NCI-H146 treated with DMSO at 0.1 percent for 48 hours (cell line): ENCODE measurements at regions not wholly inside any gene's neighbourhood (a gene's known extent, or its start where the extent isn't known, plus 50 kb on each side); places are given as distances from the start of the nearest gene placed in this dataset.
"Not testable (repeated sequence)": the region's sequence is repeated elsewhere in the genome, so short reads cannot be mapped to it uniquely, and the experiment has no call there.

Experiments
- DNase-seq: peaks from one replicate; lab custom pipeline; 2025; ENCODE audit not compliant: unreplicated experiment; lab: John Stamatoyannopoulos, UW

DNA sequence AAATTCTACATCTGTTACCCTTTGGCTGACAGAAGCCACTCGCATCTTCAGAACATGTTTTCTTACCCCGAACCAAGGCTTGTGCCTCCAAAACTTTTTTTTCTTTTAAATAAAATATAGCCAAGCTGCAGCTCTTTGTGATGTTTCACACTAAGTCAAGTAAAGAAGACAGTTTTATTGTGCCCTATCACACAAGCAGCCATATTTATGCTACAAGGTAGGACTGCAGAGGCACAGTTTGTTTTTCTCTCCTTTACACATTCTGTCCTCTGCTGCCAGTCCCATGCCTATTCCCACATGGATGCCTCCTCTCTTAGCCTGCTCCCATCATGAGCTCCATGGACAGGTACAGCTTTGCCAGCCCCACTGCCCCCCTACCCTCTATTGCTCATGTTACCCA, 219.6 kb upstream of the THUMPD2 start:
- no peak for DNase-seq

DNA sequence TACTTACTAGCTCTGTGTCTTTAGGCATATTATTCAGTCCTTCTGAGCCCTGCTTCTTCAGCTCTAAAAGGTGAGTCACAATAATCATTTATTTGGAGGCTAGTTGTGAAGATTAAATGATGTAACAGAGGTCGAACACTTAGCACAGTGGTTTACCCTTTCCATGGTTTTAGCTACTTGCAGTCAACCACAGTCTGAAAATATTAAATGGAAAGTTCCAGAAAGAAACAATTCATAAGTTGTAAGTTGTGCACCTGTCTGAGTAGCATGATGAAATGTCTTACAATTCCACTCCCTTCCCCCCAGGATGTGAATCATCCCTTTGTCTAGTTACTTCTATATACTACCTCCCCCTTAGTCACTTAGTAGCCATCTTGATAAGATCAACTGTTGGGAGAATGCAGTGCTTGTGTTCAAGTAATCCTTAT, 217.6 kb upstream of the THUMPD2 start:
- DNase-seq = no peak

DNA sequence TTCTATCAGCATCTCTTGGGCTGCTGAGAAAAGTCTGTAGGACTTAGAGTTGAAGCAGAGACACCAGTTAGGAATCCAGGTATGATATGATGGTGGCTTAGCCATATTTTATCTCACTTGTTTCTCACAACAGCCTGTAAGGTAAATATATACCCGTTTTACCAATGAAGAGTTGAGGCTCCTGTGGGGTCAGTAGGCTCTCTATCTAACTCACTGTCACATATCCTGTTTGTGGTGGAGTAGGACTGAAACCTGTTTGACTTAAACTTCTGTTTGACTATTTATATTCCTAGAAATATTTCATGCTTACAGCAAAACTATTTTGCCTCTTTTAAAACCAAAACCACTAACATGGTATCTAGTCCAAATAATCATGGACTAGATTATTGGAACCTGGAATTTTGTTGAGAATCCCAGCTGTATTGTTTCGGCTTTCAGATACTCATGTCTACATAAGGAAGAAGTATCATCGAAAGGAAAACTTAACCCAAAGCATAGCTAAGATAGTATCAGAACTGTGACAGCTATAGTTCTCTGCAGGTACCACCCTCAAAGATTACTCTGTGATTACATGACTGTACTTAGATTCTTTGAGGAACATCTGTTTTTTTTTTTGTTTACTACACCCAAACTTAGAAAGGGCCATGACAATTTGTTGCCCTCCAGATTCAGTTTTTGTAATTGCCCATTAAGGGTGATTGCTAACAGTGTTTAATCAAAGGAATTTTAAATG, 216.1 kb upstream of the THUMPD2 start:
- DNase-seq = no peak

DNA sequence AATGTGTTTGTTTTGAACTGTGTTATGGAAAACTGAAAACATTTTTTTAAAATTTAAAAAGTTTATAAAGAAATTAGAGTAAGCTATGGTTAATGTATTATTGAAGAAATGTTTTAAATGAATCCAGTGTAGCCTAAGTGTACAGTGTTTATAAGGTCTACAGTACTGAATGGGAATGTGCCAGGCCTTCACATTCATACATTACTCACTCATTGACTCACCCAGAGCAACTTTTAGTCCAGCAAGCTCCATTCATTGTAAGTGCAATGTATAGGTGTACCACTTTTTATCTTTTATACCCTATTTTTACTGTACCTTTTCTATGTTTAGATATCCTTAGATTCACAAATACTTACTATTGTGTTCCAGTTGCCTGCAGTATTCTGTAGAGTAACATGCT, 215.1 kb upstream of the THUMPD2 start:
- DNase-seq = no peak

DNA sequence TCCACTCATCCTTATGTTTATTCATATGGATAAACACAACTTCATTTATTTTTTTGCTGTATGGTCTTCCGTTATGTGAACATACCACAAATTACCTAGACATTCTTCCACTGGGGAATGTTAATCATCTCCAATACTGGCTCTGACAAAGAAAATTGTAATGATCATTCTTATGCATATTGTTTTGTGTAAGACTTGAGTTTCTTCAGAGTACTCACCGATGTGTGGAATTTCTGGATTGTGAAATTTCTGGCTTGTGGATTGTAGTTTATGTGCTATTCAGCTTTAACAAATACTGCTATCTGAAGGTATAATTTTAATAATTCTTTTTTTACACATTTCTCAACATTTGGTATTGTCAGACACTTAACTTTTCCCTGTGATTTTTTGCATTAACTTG, 212.2 kb upstream of the THUMPD2 start:
- no peak for DNase-seq

DNA sequence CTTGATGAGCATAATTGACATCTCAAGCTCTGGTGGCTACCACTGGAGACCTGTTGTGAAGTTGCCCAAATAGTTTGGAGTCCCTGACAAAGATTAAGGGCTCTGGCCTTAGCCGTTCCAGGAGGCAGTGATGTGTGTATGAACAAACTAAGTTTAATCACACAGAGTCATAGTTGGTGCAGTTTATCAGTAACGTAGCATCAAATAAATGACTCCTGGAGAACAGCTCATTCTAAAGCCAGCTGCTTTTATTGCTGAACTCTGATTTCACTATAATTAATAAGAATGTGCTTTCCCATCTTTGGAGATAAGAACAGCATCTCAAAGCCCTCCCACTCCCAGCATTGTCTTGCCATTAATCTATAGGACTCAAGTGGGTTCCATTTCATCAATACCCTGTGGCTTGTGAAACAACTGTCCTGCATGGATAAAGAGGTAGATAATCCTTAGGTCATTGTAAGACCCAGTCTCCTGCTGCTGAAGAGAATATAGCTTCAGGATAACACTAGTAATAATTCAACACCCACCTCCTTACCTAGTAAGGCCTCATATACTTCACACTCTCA, 211.4 kb upstream of the THUMPD2 start:
- no peak for DNase-seq

DNA sequence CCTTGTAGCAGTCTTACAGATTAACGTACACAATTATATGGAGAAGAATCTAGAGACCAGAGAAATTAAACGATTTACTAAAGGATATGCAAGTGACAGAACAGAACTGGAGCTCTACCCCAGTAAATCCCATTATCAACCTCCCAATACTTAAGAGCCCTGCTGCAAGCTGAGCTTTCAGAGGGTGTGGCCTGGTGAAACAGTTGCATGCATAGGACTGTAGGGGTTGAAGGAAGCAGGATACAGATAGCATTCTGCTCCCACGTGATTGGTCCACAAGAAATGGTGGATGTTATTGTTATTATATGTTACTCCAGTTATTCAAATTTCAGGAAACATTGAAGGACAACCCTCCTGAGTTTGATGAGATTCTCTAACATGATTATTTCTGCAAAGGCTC, 210.8 kb upstream of the THUMPD2 start:
- no peak for DNase-seq

DNA sequence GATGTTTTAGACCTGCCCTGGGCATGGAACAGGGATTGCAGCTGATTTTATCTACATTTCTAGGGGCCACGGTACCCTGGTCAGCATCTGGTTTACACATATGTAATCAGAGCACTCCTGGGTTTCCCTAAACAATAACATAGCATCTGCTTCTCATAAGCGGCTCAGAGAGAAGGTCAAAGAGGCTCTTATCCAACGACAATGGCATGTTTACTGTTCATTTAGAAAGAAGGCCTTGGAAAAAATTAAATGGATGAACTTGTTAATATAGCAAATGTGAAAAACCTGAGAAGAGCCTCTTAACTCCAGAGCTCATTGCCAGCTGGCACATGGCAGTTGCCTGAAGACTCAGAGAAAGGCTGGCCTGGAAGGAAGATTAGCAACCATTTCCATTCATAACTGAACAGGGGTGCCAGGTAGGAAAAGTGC, 202.8 kb upstream of the THUMPD2 start:
- DNase-seq = no peak

DNA sequence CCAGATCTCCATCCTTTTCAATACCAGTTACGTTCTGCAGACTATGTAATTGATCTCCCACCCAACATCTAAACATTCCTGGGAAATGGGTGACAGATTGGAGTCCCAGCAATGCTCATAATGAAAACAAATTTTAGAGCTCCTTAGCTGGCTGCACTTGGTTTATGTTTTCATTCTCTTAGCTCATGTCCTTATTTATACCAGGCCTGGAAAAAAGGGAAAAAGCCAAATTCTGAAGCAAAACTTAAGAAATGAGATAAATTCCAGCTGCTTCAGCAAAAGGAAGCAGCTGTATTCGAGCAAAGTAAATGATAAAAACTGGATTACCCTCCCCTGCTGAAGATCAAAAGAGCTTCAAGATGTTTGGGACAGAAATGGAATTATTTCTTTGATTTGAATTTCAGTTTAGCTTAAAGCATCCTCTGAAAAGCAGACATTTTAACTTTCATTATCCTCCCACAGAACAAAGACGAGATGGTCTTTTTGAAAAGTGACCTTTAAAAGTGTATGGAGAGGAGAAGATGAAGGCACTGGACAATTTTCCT, 196.5 kb upstream of the THUMPD2 start:
- DNase-seq = no peak

DNA sequence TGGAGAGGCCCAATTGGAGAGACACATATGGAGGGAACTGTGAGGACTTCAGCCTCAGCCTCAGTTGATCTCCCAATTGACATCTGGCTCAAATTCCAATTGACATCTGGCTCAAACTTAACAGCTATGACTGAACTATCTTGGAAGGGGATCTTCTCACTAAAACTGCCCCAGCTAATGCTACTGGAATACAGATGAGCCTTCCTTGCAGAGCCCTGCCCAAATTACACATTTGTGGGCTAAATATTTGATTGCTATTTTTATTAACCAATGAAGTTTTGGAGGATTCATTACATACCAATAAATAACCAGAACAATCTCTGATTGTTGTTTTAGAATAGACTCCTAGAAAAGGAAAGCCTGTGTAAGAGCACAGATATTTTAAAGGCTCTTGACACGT, 189.0 kb upstream of the THUMPD2 start:
- no peak for DNase-seq

DNA sequence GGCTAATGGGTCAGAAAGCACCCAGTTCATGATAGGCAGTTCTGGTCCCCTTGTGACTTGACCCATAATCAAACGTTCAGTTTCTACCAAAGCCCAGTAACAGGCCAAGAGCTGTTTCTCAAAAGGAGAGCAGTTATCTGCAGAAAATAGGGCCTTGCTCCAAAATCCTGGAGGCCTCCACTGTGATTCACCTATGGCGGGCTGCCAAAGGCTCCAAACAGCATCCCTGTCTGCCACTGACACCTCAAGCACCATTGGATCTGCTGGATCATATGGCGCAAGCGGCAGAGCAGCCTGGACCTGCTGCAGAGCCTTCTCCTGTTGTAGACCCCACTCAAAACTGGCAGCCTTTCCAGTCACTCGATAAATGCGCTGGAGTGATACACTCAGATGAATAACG, 181.6 kb upstream of the THUMPD2 start:
- DNase-seq = not testable (repeated sequence)

DNA sequence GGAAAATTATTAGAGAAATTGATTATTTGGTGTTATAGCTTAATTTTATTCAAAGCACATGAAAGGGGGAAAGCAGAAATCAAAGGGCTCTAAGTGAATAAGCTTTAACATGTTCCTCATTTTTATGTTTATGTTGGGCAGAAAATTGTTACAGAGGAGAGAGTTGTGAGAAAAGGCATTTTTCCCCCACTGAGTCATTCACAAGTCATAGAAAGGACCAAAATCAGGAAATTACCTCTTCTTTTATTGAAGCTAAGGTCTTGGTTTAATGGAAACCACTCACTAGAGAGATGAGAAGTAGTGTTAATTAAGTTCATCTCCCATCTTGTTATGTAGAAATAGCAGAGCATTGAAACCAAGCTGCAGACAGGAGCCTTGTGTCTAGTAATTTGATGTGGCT, 175.3 kb upstream of the THUMPD2 start:
- DNase-seq = no peak

DNA sequence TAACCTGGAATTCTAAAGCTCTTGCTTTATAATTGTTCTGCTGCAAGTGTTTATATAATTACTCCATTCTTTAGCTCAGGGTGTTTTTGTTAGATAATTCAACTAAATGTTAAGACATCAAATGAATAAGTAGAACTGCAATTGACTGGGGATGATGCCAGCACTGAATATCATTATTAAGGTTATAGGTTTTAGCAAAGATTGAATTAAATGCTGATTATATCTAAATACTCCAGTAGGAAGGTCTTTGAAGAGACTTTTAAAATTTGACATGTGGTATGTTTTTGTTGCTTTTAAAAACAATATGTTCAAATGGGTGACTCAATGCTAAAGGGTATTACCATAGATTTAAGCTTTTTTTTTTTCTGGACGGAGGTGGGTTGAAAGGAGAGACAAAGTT, 170.1 kb upstream of the THUMPD2 start:
- DNase-seq = no peak

DNA sequence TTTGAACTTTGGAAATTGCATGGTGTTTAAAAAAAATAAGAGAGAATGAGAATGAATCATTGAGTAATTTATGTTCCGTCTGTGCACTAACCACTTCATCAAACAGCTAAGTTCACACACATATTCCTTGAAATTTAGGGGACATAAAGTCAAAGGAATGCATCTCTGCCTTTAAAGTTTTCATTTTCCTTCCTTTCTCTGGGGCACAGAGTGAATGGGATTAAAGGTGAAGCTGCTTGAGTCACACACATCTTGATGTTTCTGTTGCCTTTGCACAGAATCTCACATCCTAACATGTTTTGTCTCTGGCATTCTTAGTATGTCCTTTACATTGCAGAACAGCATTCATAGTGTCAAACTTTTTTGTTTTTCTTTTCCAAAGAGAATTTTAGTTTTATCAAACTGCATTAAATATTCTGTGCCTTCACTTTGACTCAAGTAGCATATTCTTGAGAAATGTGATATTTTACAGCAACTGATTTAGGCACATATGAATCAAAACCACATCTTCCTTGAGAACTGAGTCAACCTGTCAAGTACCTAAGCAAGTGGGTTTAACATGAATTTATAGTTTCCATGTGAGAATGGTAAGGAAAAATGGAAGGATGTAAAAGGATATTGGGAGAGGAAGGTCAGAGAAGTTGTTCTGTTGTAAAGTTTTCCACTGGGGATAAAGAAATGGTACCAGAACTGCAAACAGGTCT, 169.1 kb upstream of the THUMPD2 start:
- DNase-seq = no peak

DNA sequence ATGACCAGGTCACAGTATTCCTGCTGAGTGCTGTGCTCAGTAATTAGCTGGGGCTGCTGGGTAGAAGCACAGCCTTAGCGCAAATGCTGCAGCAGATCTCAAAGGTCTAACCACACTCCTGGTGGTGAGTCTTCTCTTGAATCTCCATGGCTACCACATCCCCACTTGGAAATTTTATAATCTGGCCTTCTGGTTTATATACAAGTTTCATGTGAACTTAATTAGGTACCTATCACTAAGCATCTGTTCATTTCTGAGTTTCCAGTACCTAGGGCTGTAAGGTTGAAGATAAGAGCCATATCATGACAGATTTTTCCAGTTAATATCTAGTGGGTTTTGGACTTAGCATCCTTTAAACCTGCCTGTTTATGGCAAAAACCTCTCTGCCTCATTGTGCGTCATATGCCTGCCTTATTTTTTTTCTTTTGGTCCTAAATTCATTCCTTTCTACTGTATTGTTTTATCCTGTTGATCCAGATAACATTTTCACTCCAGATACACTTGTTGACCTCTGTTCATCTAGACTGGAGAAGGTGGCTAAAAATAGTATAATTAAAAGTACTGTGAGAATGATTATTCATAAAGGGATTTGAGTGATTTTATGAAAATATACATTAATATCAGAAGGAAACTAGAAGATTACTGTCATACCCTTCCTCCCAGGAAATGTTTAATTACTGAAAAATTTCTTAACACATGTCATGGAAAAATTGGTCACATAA, 168.4 kb upstream of the THUMPD2 start:
- no peak for DNase-seq

DNA sequence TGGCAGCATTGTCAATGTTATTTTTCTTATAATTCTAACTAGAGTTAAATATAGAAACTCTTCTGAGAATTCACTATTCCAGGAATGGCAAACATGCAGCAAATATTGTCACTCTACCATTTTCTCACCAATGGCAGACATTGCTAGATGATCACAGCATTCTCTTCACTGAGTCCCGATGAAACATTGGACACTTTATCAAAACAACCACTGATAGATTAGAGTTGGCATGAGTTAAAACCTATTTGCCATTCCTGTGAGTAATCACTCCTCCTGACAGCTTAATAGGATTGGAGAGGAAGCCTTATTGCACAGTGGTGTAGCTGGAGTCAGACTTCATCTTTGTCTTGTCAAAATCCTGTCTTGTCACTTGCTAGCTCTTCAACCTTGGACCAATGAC, 163.9 kb upstream of the THUMPD2 start:
- no peak for DNase-seq

DNA sequence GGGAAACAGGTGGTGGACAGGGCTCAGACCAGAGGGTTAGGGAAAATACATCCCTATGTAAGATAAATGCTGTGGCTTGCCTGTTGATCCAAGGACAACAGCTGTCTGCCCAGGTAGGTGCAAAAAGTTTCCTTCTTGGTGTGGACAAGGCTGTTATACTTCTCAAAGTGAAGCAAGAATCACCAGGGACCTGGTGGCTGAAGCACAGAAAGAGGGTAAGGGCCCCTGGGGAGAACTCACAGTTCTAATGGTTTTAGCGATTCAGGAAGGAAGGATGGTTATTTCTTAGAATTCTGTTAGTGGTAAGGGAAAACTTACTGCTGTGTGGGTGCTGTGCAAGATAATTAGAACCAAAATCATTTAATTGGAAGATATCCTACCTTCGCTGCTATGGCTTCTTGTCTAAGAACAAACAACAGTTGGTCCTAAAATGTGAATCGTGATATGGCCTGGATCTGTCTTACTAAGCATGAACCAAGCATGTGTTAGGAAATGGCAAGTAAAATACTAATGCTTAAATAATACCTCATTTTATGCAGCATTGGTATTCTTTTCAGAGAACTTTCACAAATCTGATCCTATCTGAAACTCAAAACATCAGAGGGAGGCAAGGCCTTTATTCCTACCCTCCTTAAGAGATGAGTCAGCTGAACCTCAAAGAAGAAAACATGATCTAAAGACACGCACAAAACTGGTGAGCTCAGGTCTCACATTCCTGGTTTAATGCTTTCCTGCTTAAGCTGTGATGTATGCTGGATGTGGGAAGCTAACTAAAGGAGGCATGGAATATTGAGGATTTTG, 159.2 kb upstream of the THUMPD2 start:
- DNase-seq = no peak

DNA sequence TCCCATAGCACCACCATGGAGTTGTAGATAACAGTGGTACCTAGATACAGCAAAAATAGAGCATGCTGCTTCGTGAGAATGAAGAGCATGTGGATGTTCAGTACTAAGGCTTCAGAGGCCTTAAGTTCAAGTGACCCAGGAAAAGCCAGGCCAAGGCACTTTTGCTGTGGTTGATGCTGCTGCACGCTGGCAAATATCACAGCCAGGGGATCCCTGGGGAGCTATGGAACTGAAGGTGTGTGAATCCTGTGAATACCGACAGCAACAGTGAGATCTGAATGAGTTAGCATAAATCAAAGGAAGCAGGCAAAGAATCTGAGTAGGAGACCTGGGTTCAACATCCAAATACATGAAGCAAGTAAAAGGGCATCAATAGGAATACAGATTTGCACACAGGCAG, 158.6 kb upstream of the THUMPD2 start:
- no peak for DNase-seq

DNA sequence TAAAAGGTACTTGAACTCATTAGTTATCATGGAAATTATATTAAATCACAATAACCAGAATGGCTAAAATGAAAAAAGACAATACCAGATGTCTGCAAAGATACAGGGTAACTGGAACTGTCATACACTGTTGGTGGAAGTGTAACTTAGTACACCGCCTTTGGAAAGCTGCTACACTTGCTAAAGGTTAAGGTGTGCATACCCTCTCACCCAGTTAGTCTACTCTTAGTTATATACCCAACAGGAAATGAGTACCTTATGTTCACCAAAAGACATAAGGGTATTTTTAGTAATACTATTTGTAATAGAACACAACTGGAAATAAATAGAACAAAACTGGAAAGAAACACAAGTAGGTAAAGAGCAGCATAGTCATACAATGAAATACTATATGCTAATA, 155.8 kb upstream of the THUMPD2 start:
- no peak for DNase-seq

DNA sequence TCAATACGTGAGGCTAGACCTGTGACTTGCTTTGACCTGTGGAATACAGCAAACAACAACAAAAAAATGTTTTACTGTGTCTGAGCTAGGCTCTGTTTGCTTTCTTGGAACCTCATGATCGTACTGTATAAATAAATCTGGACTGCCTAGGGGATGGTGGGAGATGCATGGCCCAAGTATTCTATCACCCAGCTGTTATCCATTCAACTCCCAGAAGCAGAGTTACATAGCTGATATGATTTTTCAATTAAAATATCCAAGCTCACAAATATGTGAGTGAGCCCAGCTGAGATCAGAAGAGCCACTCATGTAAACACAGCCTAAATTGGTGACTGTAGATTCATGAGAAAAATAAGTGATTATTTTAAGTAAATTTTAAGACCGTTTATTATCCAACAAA, 154.1 kb upstream of the THUMPD2 start:
- DNase-seq = no peak

DNA sequence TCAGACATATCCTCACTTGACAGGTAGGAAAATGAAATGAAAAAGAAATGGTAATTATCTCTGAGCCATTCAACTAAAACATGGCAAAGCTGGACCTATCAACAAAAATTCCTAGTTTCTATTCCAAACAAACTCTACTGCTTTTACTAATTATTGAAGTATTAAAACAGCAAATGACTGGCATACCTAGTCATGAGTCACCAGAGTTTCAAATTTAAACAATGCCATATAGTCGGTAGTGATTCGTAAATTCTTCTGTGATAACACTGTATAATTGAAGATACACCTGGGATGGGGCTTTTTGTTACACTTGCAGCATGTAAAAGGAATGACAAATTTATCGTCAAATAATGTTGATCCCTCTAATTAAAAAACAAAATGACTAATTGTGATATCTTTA, 153.1 kb upstream of the THUMPD2 start:
- no peak for DNase-seq
